B cell (primary cell): ENCODE measurements at regions not wholly inside any gene's neighbourhood (a gene's known extent, or its start where the extent isn't known, plus 50 kb on each side); places are given as distances from the start of the nearest gene placed in this dataset.

Source experiments
- CTCF ChIP-seq: fragments of 200-600 bp; IDR thresholded peaks from one replicate; pipeline ENCODE4 v1.8.0; 2022; ENCODE audit warnings: antibody characterized with exemption, mild to moderate bottlenecking
- EZH2 ChIP-seq: IDR thresholded peaks from 2 replicates; pipeline ENCODE4 v1.6.1; 2012; ENCODE audit warnings: borderline replicate concordance, low read depth, mild to moderate bottlenecking, moderate library complexity, low read length; ENCODE audit not compliant: insufficient read depth, poor library complexity, severe bottlenecking

GRCh38 chr11:119890466-119890865 is 161.5 kb upstream of the NECTIN1 start:
- TF ChIP-seq CTCF (no peak), EZH2 (no peak)
